ENCODE measurements at regions not wholly inside any gene's neighbourhood (a gene's known extent, or its start where the extent isn't known, plus 50 kb on each side); places are given as distances from the start of the nearest gene placed in this dataset.

DNA sequence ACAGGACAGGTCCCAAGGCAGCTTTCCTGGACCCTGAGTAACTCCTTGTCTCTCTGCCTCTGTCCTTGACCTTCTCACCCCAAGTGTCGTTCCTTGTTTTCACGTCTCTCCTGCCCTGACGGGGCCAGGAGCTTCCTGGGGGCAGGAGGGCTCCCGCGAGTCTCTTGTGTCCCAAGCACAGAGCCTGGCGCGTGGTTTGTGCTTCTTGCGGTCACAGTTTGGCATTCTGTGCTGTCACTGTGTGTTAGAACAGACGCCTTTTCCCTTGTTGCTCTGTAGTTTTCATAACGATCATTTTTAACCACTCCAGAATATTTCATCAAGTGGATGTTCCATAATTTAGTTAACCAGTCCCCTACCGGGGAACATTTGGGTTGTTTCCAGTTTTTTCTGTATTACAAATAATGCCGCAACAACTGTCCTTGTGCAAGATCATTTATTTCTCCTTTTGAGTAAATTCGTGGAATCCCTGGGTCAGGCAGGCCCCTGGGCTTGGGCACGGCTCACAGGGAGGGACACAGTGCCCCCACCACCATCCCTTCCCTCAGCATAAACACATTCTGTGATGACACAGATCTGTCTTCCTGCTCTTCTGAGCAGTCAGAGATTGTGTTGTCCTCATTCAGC lies 71.9 kb downstream of the TSPAN17 start:
- Mint-ChIP-seq H3K4me3 (no peak overlapping the region), H3K9me3 (peaks cover 9% of the 10 kb centered on the region), H3K27me3 (ENCODE audit: low read depth) (peaks cover 32% of the 10 kb centered on the region), H3K4me1 (peaks cover 28% of the 10 kb centered on the region), H3K36me3 (ENCODE audit: low read depth) (no peaks in the 10 kb centered on the region), H3K27ac (no peak overlapping the region)
- TF ChIP-seq, protein P1, sequence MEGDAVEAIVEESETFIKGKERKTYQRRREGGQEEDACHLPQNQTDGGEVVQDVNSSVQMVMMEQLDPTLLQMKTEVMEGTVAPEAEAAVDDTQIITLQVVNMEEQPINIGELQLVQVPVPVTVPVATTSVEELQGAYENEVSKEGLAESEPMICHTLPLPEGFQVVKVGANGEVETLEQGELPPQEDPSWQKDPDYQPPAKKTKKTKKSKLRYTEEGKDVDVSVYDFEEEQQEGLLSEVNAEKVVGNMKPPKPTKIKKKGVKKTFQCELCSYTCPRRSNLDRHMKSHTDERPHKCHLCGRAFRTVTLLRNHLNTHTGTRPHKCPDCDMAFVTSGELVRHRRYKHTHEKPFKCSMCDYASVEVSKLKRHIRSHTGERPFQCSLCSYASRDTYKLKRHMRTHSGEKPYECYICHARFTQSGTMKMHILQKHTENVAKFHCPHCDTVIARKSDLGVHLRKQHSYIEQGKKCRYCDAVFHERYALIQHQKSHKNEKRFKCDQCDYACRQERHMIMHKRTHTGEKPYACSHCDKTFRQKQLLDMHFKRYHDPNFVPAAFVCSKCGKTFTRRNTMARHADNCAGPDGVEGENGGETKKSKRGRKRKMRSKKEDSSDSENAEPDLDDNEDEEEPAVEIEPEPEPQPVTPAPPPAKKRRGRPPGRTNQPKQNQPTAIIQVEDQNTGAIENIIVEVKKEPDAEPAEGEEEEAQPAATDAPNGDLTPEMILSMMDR (IDR thresholded peaks at IDR 0.05; ENCODE audit: unreplicated experiment in 3 of 3): no peak

DNA sequence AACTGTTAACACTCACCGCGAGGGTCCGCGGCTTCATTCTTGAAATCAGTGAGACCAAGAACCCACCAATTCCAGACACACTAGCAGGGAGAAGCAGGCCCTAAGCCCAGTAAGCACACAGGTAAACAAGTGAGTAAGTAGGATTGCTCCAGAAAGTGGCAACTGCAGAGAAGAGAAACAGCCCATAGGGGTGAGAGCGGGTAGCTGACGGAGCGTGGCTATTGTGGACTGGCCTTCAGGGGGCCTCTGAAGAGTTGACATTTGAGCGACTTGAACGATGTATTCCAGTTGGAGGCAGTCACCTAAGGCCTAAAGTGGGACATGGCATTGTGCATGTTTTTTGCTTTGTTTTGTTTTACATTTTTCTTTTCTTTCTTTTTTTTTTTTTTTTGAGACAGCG lies 74.2 kb downstream of the TSPAN17 start:
- Mint-ChIP-seq H3K4me1 (peaks cover 39% of the 10 kb centered on the region), H3K4me3 (no peak overlapping the region), H3K27me3 (ENCODE audit: low read depth) (peaks cover 52% of the 10 kb centered on the region), H3K9me3 (no peaks in the 10 kb centered on the region), H3K36me3 (ENCODE audit: low read depth) (no peaks in the 10 kb centered on the region), H3K27ac (peak overlapping the region in 1 of 3 experiments; percentile 46)
- TF ChIP-seq, protein P1 (IDR thresholded peaks at IDR 0.05; ENCODE audit: unreplicated experiment in 3 of 3): no peak

DNA sequence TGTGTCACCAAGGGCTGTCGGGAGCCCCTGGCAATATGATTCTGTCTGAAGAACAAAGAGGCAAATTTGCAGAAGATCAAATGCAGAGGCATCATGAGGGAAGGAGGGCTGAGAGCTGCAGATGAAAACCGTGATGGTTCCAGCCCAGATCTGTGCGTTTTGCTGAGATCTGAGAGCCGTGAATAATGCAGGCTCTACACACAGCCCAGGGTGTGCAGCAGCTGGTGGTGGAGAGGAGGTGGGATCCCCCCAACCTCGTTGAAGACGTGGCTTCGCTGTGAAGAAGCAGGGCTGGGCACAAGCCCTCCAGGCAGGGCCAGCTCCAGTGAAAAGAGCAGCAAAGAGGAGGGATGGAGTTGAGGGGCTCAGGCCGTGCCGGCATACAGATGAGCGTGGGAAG lies 75.5 kb downstream of the TSPAN17 start:
- H3K4me3 Mint-ChIP-seq: peak overlapping the region in 1 of 3 experiments; percentile 35
- no peaks in the 10 kb centered on the region for H3K36me3 Mint-ChIP-seq (ENCODE audit: low read depth)
- peaks cover 48% of the 10 kb centered on the region for H3K27me3 Mint-ChIP-seq (ENCODE audit: low read depth)
- peak overlapping the region; percentile 6 to 46 (median 20) for H3K27ac Mint-ChIP-seq
- H3K4me1 Mint-ChIP-seq: peaks cover 39% of the 10 kb centered on the region
- no peaks in the 10 kb centered on the region for H3K9me3 Mint-ChIP-seq
- TF ChIP-seq, protein P1 (IDR thresholded peaks at IDR 0.05; ENCODE audit: unreplicated experiment in 3 of 3): no peak

DNA sequence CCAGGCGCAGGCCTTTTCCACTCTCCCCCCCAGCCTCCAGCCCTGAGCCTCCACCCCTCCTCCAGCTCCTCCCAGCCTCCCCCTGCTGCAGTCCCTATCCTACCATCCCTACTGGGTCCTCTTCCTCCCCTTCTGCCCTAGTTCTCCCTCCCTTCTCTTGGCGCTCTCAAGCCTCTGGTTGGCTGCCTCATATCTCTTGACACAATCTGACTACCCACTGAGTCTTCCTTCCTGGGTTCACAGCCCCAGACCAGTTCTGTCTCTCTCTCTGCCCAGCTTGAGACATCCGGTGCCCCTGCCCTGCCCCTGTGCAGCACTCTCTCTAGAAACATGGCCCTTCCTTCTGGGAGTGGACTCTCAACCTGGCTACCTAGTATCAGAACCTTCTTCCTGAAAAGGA lies 76.2 kb downstream of the TSPAN17 start:
- Mint-ChIP-seq H3K36me3 (ENCODE audit: low read depth) (no peaks in the 10 kb centered on the region), H3K4me3 (no peak overlapping the region), H3K9me3 (no peaks in the 10 kb centered on the region), H3K27ac (peak overlapping the region in 1 of 3 experiments; percentile 52), H3K4me1 (peaks cover 39% of the 10 kb centered on the region), H3K27me3 (ENCODE audit: low read depth) (peaks cover 48% of the 10 kb centered on the region)
- TF ChIP-seq, protein P1 (IDR thresholded peaks at IDR 0.05; ENCODE audit: unreplicated experiment in 3 of 3): no peak

DNA sequence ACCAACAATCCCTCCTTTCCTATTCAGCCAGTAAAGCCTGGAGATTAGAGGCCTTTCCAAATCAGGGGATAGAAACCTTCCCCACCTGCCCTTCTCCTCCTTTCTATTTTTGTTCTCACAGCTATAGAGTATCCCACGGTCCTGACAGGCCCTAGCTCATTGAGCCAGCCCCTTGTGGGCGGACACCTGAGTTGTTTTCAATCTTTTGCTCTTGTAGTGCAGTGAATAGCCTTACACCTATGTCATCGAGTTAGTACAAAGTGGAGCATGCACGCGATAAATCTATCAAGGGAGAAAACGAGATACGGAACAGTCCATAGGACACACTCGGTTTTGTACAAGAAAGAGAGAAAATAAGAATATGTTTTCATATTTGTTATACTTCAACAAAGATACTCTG lies 77.2 kb downstream of the TSPAN17 start:
- H3K9me3 Mint-ChIP-seq: no peaks in the 10 kb centered on the region
- peaks cover 36% of the 10 kb centered on the region for H3K4me1 Mint-ChIP-seq
- TF ChIP-seq, protein P1 (IDR thresholded peaks at IDR 0.05; ENCODE audit: unreplicated experiment in 3 of 3): no peak
- H3K36me3 Mint-ChIP-seq (ENCODE audit: low read depth): no peaks in the 10 kb centered on the region
- peak overlapping the region in 1 of 3 experiments; percentile 34 for H3K27ac Mint-ChIP-seq
- H3K27me3 Mint-ChIP-seq (ENCODE audit: low read depth): peaks cover 50% of the 10 kb centered on the region
- peak overlapping the region in 1 of 3 experiments; percentile 5 for H3K4me3 Mint-ChIP-seq
